CD4-positive, alpha-beta memory T cell (primary cell): ENCODE measurements at regions not wholly inside any gene's neighbourhood (a gene's known extent, or its start where the extent isn't known, plus 50 kb on each side); places are given as distances from the start of the nearest gene placed in this dataset.
"Not testable (repeated sequence)": the region's sequence is repeated elsewhere in the genome, so short reads cannot be mapped to it uniquely, and the experiment has no call there.

Experiments used
- CTCF ChIA-PET: fragments of 350-600 bp; sonication (Branson Sonifier 250); formaldehyde crosslinking; loops from one replicate; lab custom pipeline; 2021; ENCODE audit warnings: inconsistent platforms; ENCODE audit not compliant: partially characterized antibody; lab: Charles Lee
- POLR2A ChIA-PET: fragments of 350-600 bp; sonication (Branson Sonifier 250); formaldehyde crosslinking; loops from one replicate; lab custom pipeline; 2021; ENCODE audit not compliant: partially characterized antibody; lab: Charles Lee
- DNase-seq, 5 donors: peaks; one replicate each; pipeline versions ENCODE4 v3.0.0 to v3.0.0-alpha.2; 2020 to 2022; ENCODE audit warnings: mixed read lengths in 1 of 5
- H3K27ac ChIP-seq: one replicate; pipeline ENCODE4 v1.7.0; 2013; ENCODE audit warnings: low read depth, low read length
- H3K27me3 ChIP-seq: 2 replicates; pipeline ENCODE4 v1.7.0; 2013; ENCODE audit warnings: mild to moderate bottlenecking, low read length, moderate library complexity; ENCODE audit not compliant: insufficient read depth
- H3K36me3 ChIP-seq: 2 replicates; pipeline ENCODE4 v1.7.0; 2013; ENCODE audit warnings: mild to moderate bottlenecking, low read length, moderate library complexity; ENCODE audit not compliant: insufficient read depth
- H3K4me1 ChIP-seq: 2 replicates; pipeline ENCODE4 v1.7.0; 2013; ENCODE audit warnings: mild to moderate bottlenecking, low read length, moderate library complexity; ENCODE audit not compliant: insufficient read depth
- H3K4me3 ChIP-seq, 2 donors: one replicate each; pipeline ENCODE4 v1.7.0; 2013; ENCODE audit warnings: low read length in 2 of 2, mild to moderate bottlenecking in 1 of 2
- H3K9me3 ChIP-seq, 2 donors: one replicate each; pipeline ENCODE4 v1.7.0; 2013; ENCODE audit warnings: low read length in 2 of 2, control low read depth in 1 of 2; ENCODE audit not compliant: control insufficient read depth in 1 of 2
- H3K27ac Mint-ChIP-seq, 7 donors: one replicate each; pipeline ENCODE4 v1.8.0; 2020 to 2021; ENCODE audit warnings: mixed read lengths in 7 of 7, mild to moderate bottlenecking in 6 of 7, inconsistent platforms in 3 of 7, moderate library complexity in 3 of 7
- H3K27me3 Mint-ChIP-seq, 2 donors: one replicate each; pipeline ENCODE4 v1.8.0; 2020 to 2021; ENCODE audit warnings: mixed read lengths in 2 of 2
- H3K36me3 Mint-ChIP-seq, 2 donors: one replicate each; pipeline ENCODE4 v1.8.0; 2020 to 2021; ENCODE audit warnings: mixed read lengths in 2 of 2, inconsistent platforms in 1 of 2, mild to moderate bottlenecking in 1 of 2
- H3K4me1 Mint-ChIP-seq, 4 donors: one replicate each; pipeline ENCODE4 v1.8.0; 2020 to 2021; ENCODE audit warnings: mixed read lengths in 4 of 4, mild to moderate bottlenecking in 1 of 4
- H3K4me3 Mint-ChIP-seq, 8 donors: one replicate each; pipeline ENCODE4 v1.8.0; 2020 to 2021; ENCODE audit warnings: mixed read lengths in 8 of 8, mild to moderate bottlenecking in 7 of 8, moderate library complexity in 6 of 8, inconsistent platforms in 3 of 8
- H3K9me3 Mint-ChIP-seq, 8 donors: one replicate each; pipeline ENCODE4 v1.8.0; 2020 to 2021; ENCODE audit warnings: mixed read lengths in 8 of 8, mild to moderate bottlenecking in 5 of 8, inconsistent platforms in 3 of 8, moderate library complexity in 1 of 8
- intact Hi-C: fragments of 100-400 bp; cut with micrococcal nuclease; formaldehyde crosslinking; loops from one replicate; pipeline ENCODE4 v1.15.1; 2023

GRCh38 chr14:23751616-23752015 is 115.5 kb downstream of the DHRS2 start:
- CTCF ChIA-PET = no interaction called here

GRCh38 chr14:23763394-23763793 is 127.2 kb downstream of the DHRS2 start:
- no peak overlapping the region for H3K4me3 Mint-ChIP-seq
- no peak overlapping the region for H3K27ac Mint-ChIP-seq
- peaks cover 0 to 8% (median under 1%) of the 10 kb centered on the region in 8 donors for H3K9me3 Mint-ChIP-seq
- H3K4me3 ChIP-seq = no peak overlapping the region
- CTCF ChIA-PET = no interaction called here
- H3K27ac ChIP-seq = no peak overlapping the region
- H3K36me3 ChIP-seq = no peaks in the 10 kb centered on the region
- DNase-seq = no peak
- intact Hi-C loops = no loop called here
- peaks cover 17 to 19% of the 10 kb centered on the region in 2 donors for H3K27me3 Mint-ChIP-seq
- no peaks in the 10 kb centered on the region for H3K36me3 Mint-ChIP-seq
- no peaks in the 10 kb centered on the region for H3K4me1 Mint-ChIP-seq
- no peaks in the 10 kb centered on the region for H3K4me1 ChIP-seq
- no peaks in the 10 kb centered on the region for H3K9me3 ChIP-seq
- POLR2A ChIA-PET = no interaction called here
- H3K27me3 ChIP-seq = no peaks in the 10 kb centered on the region

More at GRCh38 chr14:23751616-23752015, 115.5 kb downstream of the DHRS2 start:
- POLR2A ChIA-PET = no interaction called here
- Histone ChIP-seq H3K4me1 (no peaks in the 10 kb centered on the region), H3K36me3 (no peaks in the 10 kb centered on the region), H3K27me3 (no peaks in the 10 kb centered on the region), H3K27ac (no peak overlapping the region), H3K4me3 (no peak overlapping the region), H3K9me3 (no peaks in the 10 kb centered on the region)
- no peaks in the 10 kb centered on the region for H3K36me3 Mint-ChIP-seq
- no peaks in the 10 kb centered on the region for H3K4me1 Mint-ChIP-seq
- peaks cover 7 to 17% of the 10 kb centered on the region in 2 donors for H3K27me3 Mint-ChIP-seq
- H3K9me3 Mint-ChIP-seq = peaks cover 0 to under 1% (median 0%) of the 10 kb centered on the region in 8 donors
- intact Hi-C loops = no loop called here
- no peak for DNase-seq
- H3K27ac Mint-ChIP-seq = no peak overlapping the region
- no peak overlapping the region for H3K4me3 Mint-ChIP-seq

- no peaks in the 10 kb centered on the region for H3K36me3 Mint-ChIP-seq
- Histone ChIP-seq H3K9me3 (no peaks in the 10 kb centered on the region), H3K4me3 (no peak overlapping the region), H3K36me3 (no peaks in the 10 kb centered on the region), H3K27me3 (no peaks in the 10 kb centered on the region), H3K27ac (no peak overlapping the region), H3K4me1 (no peaks in the 10 kb centered on the region)
- DNase-seq = no peak
- no peak overlapping the region for H3K4me3 Mint-ChIP-seq
- intact Hi-C loops = no loop called here
- ChIA-PET POLR2A (no interaction called here), CTCF (interaction anchor here (1.0 kb wide), 1 partner anchor 11 kb away, joined by 4 read pairs; no protein-coding TSS in a partner anchor)
- H3K4me1 Mint-ChIP-seq = no peaks in the 10 kb centered on the region
- peaks cover 0 to 3% (median 0%) of the 10 kb centered on the region in 8 donors for H3K9me3 Mint-ChIP-seq
- peaks cover 8 to 16% of the 10 kb centered on the region in 2 donors for H3K27me3 Mint-ChIP-seq
- H3K27ac Mint-ChIP-seq = no peak overlapping the region
Observed at GRCh38 chr14:23766737-23767401, 130.7 kb downstream of the DHRS2 start.

GRCh38 chr14:23769221-23769728 is 133.1 kb downstream of the DHRS2 start:
- H3K9me3 Mint-ChIP-seq, POLR2A ChIA-PET, H3K4me1 Mint-ChIP-seq, H3K27me3 ChIP-seq, intact Hi-C loops, DNase-seq, CTCF ChIA-PET, H3K4me3 ChIP-seq, H3K9me3 ChIP-seq, H3K4me1 ChIP-seq, H3K36me3 ChIP-seq, H3K27ac ChIP-seq, H3K27ac Mint-ChIP-seq, H3K4me3 Mint-ChIP-seq, H3K36me3 Mint-ChIP-seq: not testable (repeated sequence)
- peaks cover 19 to 30% of the 10 kb centered on the region in 2 donors for H3K27me3 Mint-ChIP-seq

GRCh38 chr14:23773981-23774380 is 137.8 kb downstream of the DHRS2 start:
- no peaks in the 10 kb centered on the region for H3K36me3 ChIP-seq
- Mint-ChIP-seq H3K27ac (no peak overlapping the region), H3K27me3 (peaks cover 16 to 34% of the 10 kb centered on the region in 2 donors), H3K9me3 (peaks cover 0 to 3% (median 0%) of the 10 kb centered on the region in 8 donors), H3K4me1 (no peaks in the 10 kb centered on the region), H3K36me3 (no peaks in the 10 kb centered on the region), H3K4me3 (no peak overlapping the region)
- DNase-seq = no peak
- no peak overlapping the region for H3K27ac ChIP-seq
- no peaks in the 10 kb centered on the region for H3K27me3 ChIP-seq
- intact Hi-C loops = no loop called here
- ChIA-PET POLR2A (no interaction called here), CTCF (no interaction called here)
- no peaks in the 10 kb centered on the region for H3K4me1 ChIP-seq
- no peak overlapping the region for H3K4me3 ChIP-seq
- no peaks in the 10 kb centered on the region for H3K9me3 ChIP-seq

- Histone ChIP-seq H3K36me3 (no peaks in the 10 kb centered on the region), H3K4me3 (no peak overlapping the region), H3K27ac (no peak overlapping the region), H3K9me3 (no peaks in the 10 kb centered on the region), H3K27me3 (peaks cover 6% of the 10 kb centered on the region), H3K4me1 (no peaks in the 10 kb centered on the region)
- H3K27me3 Mint-ChIP-seq = peaks cover 24 to 33% of the 10 kb centered on the region in 2 donors
- H3K9me3 Mint-ChIP-seq = peaks cover 0 to 5% (median 0%) of the 10 kb centered on the region in 8 donors
- ChIA-PET POLR2A (no interaction called here), CTCF (no interaction called here)
- intact Hi-C loops = no loop called here
- no peaks in the 10 kb centered on the region for H3K4me1 Mint-ChIP-seq
- no peak for DNase-seq
- no peak overlapping the region for H3K27ac Mint-ChIP-seq
- H3K36me3 Mint-ChIP-seq = no peaks in the 10 kb centered on the region
- no peak overlapping the region for H3K4me3 Mint-ChIP-seq
Observed at GRCh38 chr14:23776296-23776695, 140.1 kb downstream of the DHRS2 start.

GRCh38 chr14:23785208-23785607 is 149.0 kb downstream of the DHRS2 start:
- H3K4me3 ChIP-seq = no peak overlapping the region
- Mint-ChIP-seq H3K27ac (no peak overlapping the region), H3K4me1 (no peaks in the 10 kb centered on the region), H3K36me3 (no peaks in the 10 kb centered on the region), H3K9me3 (peaks cover 0 to 5% (median 0%) of the 10 kb centered on the region in 8 donors), H3K4me3 (no peak overlapping the region), H3K27me3 (peaks cover 16 to 25% of the 10 kb centered on the region in 2 donors)
- peaks cover 6% of the 10 kb centered on the region for H3K27me3 ChIP-seq
- POLR2A ChIA-PET = no interaction called here
- no peak for DNase-seq
- H3K27ac ChIP-seq = no peak overlapping the region
- CTCF ChIA-PET = no interaction called here
- intact Hi-C loops = no loop called here
- no peaks in the 10 kb centered on the region for H3K4me1 ChIP-seq
- no peaks in the 10 kb centered on the region for H3K9me3 ChIP-seq
- H3K36me3 ChIP-seq = no peaks in the 10 kb centered on the region
